ENCODE measurements at regions not wholly inside any gene's neighbourhood (a gene's known extent, or its start where the extent isn't known, plus 50 kb on each side); places are given as distances from the start of the nearest gene placed in this dataset.

- Histone ChIP-seq H3K9me3 (ENCODE audit: severe bottlenecking) (no peaks in the 10 kb centered on the region), H3K4me3 (ENCODE audit: low read depth, low read length) (no peak overlapping the region), H3K27me3 (ENCODE audit: insufficient read depth, low read depth, severe bottlenecking) (no peaks in the 10 kb centered on the region), H3K27ac (no peak overlapping the region), H3K36me3 (no peaks in the 10 kb centered on the region)
- no peak for DNase-seq
- TF ChIP-seq CTCF (IDR thresholded peaks at IDR 0.05; ENCODE audit: low read depth, low read length), result no peak
Observed at GRCh38 chr7:34373940-34374339, 284.1 kb upstream of the NPSR1 start.

- no peak for DNase-seq
- no peak for TF ChIP-seq CTCF (IDR thresholded peaks at IDR 0.05; ENCODE audit: low read depth, low read length)
Observed at GRCh38 chr7:34382166-34382893, 275.7 kb upstream of the NPSR1 start.

GRCh38 chr7:34385384-34385783 lies 272.6 kb upstream of the NPSR1 start:
- no peak for TF ChIP-seq CTCF (IDR thresholded peaks at IDR 0.05; ENCODE audit: low read depth, low read length)
- no peak for DNase-seq
- no peaks in the 10 kb centered on the region for H3K36me3 ChIP-seq
- H3K27me3 ChIP-seq (ENCODE audit: insufficient read depth, low read depth, severe bottlenecking), result no peaks in the 10 kb centered on the region
- no peak overlapping the region for H3K27ac ChIP-seq
- no peak overlapping the region for H3K4me3 ChIP-seq (ENCODE audit: low read depth, low read length)
- H3K9me3 ChIP-seq (ENCODE audit: severe bottlenecking), result peaks cover 8% of the 10 kb centered on the region

More at GRCh38 chr7:34382166-34382893, 275.7 kb upstream of the NPSR1 start:
- Histone ChIP-seq H3K36me3 (no peaks in the 10 kb centered on the region), H3K27me3 (ENCODE audit: insufficient read depth, low read depth, severe bottlenecking) (no peaks in the 10 kb centered on the region), H3K9me3 (ENCODE audit: severe bottlenecking) (peaks cover 8% of the 10 kb centered on the region), H3K4me3 (ENCODE audit: low read depth, low read length) (no peak overlapping the region), H3K27ac (no peak overlapping the region)

GRCh38 chr7:34389332-34390078 lies 268.5 kb upstream of the NPSR1 start:
- Histone ChIP-seq H3K36me3 (no peaks in the 10 kb centered on the region), H3K27ac (no peak overlapping the region), H3K4me3 (ENCODE audit: low read depth, low read length) (no peak overlapping the region), H3K27me3 (ENCODE audit: insufficient read depth, low read depth, severe bottlenecking) (no peaks in the 10 kb centered on the region), H3K9me3 (ENCODE audit: severe bottlenecking) (no peaks in the 10 kb centered on the region)
- no peak for DNase-seq
- TF ChIP-seq CTCF (IDR thresholded peaks at IDR 0.05; ENCODE audit: low read depth, low read length), result no peak

- Histone ChIP-seq H3K4me3 (ENCODE audit: low read depth, low read length) (no peak overlapping the region), H3K36me3 (no peaks in the 10 kb centered on the region), H3K27me3 (ENCODE audit: insufficient read depth, low read depth, severe bottlenecking) (no peaks in the 10 kb centered on the region), H3K27ac (no peak overlapping the region), H3K9me3 (ENCODE audit: severe bottlenecking) (no peaks in the 10 kb centered on the region)
- TF ChIP-seq CTCF (IDR thresholded peaks at IDR 0.05; ENCODE audit: low read depth, low read length), result no peak
- DNase-seq, result no peak
Observed at GRCh38 chr7:34390103-34390502, 267.9 kb upstream of the NPSR1 start.

Data from WERI-Rb-1 (cell line).